ENCODE measurements at regions not wholly inside any gene's neighbourhood (a gene's known extent, or its start where the extent isn't known, plus 50 kb on each side); places are given as distances from the start of the nearest gene placed in this dataset.

DNA sequence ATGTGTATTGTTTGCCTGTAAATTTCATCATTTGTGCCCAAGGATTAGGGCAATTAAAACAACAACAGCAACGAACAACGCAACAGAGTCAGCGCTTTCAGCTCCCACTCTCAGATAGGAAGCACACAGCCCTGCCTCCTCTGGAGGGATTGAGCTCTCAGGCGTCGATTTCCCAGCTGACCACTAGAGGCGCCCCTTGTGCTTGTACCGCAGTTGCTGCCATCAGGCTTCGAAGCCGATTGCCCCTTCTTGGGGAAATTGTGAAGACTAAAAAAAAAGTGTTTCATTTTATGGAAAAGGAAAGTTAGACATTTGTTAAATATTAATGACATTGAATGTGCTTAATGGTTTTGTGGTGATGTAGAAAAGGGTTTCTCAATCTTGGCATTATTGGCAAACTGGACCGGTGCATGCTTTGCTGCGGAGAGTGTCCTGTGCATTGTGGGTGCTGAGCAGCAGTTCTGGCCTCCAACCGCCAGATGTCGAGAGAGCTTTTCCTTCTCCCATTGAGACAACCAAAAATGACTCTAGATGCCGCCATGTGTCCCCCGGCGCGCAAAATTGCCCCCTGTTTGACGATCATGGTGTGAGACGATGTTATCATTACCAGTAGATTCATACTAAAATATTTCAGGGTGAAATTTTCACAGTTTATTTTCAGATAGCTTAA, 650.4 kb upstream of the RBFOX1 start:
- peak in 20 of 58 donors; percentile 0 to 42 (median 19) for DNase-seq

DNA sequence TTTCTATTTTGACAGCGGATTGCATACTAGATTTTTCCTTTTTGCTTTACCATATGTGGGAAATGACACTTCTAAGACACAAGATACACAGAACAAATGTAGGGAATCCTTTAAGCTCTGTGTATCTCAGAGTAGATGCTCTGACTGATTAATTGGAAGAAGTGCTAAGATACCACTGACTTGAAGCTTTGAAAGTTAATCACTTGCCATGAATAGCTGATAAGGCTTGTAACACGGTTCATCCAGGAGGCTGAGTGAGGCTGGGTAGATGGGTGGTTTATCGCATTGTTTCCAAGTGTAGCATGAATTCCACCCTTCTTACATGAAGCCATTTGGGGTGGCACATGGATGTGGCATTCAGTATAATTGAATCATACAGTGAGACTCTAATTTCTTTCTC, 654.1 kb upstream of the RBFOX1 start:
- no peak for DNase-seq

DNA sequence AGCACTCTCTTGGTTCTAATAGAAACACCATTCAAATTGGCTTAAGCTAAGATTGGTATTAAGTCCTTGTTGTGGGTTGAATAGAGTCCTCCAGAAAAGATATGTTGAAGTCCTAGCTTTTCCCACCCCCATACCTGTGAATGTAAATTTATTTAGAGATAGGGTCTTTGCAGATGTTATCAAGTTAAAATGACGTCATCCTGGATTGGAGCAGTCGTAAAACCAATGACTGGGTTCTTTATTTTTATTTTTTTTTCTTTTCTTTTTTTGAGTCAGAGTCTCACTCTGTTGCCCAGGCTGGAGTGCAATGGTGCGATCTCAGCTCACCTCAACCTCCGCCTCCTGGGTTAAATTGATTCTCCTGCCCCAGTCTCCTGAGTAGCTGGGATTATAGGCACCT, 658.6 kb upstream of the RBFOX1 start:
- DNase-seq = no peak

GRCh38 chr16:6672507-6672906, 660.1 kb upstream of the RBFOX1 start:
- DNase-seq = no peak

- no peak for DNase-seq
Observed at GRCh38 chr16:6667393-6667792, 665.3 kb upstream of the RBFOX1 start.

- no peak for DNase-seq
Observed at GRCh38 chr16:6665126-6665525, 667.5 kb upstream of the RBFOX1 start.

GRCh38 chr16:6663668-6664067, 669.0 kb upstream of the RBFOX1 start:
- no peak for DNase-seq

- DNase-seq = no peak
Observed at GRCh38 chr16:6656760-6657159, 675.9 kb upstream of the RBFOX1 start.

GRCh38 chr16:6646891-6647290, 685.8 kb upstream of the RBFOX1 start:
- no peak for DNase-seq

DNA sequence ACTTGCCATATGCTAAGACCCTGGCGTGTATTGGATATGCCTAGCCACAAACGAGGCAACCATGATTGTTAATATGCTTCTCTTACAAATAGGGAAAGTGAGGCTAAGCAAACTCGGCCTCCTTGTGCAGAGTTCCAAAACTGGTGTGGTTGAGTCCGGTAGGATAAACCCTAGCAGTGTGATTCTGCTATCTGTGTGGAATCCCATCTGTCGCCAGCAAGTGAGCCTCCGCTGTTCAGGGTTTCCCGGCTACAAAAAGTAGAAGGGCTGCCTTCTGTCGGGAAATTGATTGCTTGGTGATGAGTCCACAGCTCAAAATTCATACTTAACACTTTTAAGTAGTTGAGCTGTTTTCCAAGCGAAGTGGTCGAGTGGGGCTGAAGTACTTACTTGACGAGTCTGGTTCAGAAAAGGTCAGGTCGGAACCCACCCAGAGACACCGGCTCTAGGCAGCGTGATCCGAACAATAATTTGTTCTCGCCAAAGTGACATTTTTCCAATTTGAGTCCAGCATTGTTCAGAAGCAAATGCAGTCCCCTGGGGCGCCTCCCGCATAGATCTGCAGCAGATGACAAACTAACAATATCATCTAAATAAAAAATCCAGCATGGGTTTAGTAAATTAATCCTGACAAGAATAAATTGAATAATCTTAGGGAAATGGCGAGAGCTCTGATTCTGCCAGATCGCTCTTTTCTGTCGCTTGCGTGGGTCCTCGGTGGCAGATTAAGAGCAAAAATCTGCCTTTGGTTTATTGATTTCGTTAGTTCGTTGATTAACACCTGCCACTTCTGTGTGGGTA, 686.7 kb upstream of the RBFOX1 start:
- DNase-seq = peak in 7 of 58 donors; percentile 2 to 23 (median 8)

- DNase-seq = no peak
Observed at GRCh38 chr16:6644916-6645315, 687.7 kb upstream of the RBFOX1 start.

DNA sequence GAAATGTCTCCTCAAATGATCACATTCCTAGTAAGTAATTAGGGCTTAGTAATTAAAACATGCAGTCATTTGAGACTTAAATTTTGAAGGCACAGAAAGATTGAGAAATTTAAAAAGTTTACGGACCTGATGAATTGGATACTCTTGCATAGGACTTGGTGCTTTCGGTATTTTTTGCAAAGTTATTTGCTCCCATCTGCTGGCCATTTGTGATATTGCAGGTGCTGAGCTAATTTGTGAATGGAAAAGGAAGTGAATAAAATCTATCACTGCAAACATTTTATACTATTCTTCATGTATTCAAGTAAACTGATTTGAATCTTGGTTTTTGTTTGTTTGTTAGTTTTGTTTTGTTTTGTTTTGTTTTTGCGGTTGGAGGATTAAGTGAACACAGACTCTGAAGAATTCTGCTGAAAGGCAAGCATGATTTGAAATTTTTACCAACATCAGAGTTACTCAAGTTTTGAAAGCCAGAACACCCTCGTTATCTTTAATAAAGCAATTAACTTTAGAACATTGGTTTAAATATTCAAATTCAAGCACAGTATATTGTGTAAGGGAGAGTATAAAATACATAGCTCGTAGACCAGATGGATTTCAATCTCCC, 689.5 kb upstream of the RBFOX1 start:
- DNase-seq = peak in 42 of 58 donors; percentile 0 to 60 (median 14)

- no peak for DNase-seq
Observed at GRCh38 chr16:6642271-6642670, 690.4 kb upstream of the RBFOX1 start.

- DNase-seq = no peak
Observed at GRCh38 chr16:6641091-6641490, 691.6 kb upstream of the RBFOX1 start.

- no peak for DNase-seq
Observed at GRCh38 chr16:6636457-6636856, 696.2 kb upstream of the RBFOX1 start.

- DNase-seq = no peak
Observed at GRCh38 chr16:6634151-6634550, 698.5 kb upstream of the RBFOX1 start.

DNA sequence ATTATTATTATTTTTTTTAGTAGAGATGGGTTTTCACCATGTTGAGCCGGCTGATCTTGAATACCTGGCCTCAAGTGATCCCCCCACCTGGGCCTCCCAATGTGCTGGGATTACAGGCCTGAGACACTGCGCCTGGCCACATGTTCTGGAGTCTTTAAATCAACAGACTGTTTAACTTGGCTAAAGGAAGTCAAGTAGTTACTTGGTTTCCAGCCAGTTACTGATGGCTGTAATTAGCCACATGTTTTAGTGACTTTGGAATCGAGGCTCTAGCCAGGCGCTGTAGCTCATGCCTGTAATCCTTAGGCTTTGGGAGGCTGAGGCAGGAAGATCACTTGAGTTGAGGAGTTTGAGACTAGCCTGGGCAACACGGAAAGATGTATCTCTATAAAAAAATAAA, 699.2 kb upstream of the RBFOX1 start:
- DNase-seq = no peak

- no peak for DNase-seq
Observed at GRCh38 chr16:6629110-6629509, 703.5 kb upstream of the RBFOX1 start.

- no peak for DNase-seq
Observed at GRCh38 chr16:6625606-6626005, 707.0 kb upstream of the RBFOX1 start.

DNA sequence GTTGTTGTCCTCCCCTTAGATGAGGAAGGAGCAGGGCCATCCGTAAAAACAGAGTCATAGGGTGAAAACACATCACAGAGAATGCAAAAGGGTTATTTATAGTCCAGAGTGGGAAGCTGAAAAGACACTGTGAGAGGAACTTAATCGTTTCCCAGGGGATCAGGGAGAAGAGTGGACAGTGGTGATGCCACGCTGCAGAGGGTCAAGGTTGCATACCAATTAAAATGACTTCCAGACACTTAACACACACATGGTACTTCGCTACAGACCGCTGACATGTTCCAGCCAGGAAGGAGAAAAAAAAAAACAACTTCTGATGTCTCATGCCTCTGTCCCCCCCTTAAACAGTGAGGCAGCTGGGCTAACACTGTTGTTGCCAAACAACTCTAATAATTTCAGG, 713.8 kb upstream of the RBFOX1 start:
- DNase-seq = no peak

GRCh38 chr16:6616746-6617145, 715.9 kb upstream of the RBFOX1 start:
- no peak for DNase-seq

DNA sequence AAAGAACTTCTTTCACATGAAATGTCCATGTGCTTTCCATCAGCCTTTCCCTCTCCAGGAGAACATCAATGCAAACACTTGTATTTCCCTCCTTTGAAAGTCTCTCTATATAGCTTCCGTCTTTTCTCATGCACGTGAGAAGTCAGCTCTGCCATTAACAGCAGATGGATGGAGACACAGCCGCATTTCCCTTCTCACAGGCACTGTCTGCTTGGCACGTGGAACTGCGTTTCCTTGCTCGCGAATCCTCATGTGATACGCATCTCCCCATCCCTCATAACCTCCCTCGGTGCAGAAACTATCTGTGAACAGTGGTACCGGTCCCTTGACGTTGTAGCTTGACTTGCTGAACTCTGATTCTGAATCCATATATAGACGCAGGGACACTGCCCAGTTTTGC, 717.0 kb upstream of the RBFOX1 start:
- DNase-seq = peak in 2 of 58 donors; percentile 1 to 5

GRCh38 chr16:6611535-6611934, 721.1 kb upstream of the RBFOX1 start:
- DNase-seq = no peak

Data from anterior cingulate cortex (tissue), 58 donors.